ENCODE measurements at regions not wholly inside any gene's neighbourhood (a gene's known extent, or its start where the extent isn't known, plus 50 kb on each side); places are given as distances from the start of the nearest gene placed in this dataset.

GRCh38 chr1:78283691-78284090 is 207.1 kb upstream of the PTGFR start:
- TF ChIP-seq CTCF (IDR thresholded peaks at IDR 0.05) (no peak), EZH2 (IDR thresholded peaks at IDR 0.05; ENCODE audit: borderline replicate concordance, insufficient read depth, low read depth, low read length, poor library complexity, severe bottlenecking) (no peak)

Measured in B cell (primary cell).